ENCODE measurements at regions not wholly inside any gene's neighbourhood (a gene's known extent, or its start where the extent isn't known, plus 50 kb on each side); places are given as distances from the start of the nearest gene placed in this dataset.

DNA sequence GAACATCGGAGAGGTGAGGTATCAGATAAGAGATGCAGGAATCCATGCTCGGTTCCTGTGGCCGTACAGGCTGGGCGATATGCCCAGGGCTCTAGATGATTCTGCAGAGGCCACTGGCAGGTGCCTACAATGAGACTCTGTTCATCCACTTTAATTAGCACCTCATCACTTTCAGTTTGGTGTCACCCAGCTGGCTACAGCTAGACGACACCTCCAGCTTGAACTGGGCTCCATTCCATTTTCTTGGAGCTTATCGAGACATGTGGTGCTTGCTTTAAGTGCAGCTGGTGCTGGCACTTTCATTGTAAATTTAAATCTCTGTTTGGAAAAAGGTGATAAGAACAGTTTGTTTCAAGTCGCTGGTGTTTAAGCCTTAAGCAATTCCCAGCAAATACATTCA is 322.5 kb upstream of the ADGRL2 start:
- TF ChIP-seq EZH2phosphoT487 (IDR thresholded peaks at IDR 0.05; ENCODE audit: insufficient read depth, low read depth) (no peak), EZH2 (IDR thresholded peaks at IDR 0.05; ENCODE audit: insufficient read depth, poor library complexity, severe bottlenecking) (no peak)

Data from GM23248 (cell line).